Esophagus muscularis mucosa (tissue), 3 donors: ENCODE measurements at regions not wholly inside any gene's neighbourhood (a gene's known extent, or its start where the extent isn't known, plus 50 kb on each side); places are given as distances from the start of the nearest gene placed in this dataset.

Source experiments
- POLR2A ChIP-seq: fragments of 450-650 bp; IDR thresholded peaks from one replicate; pipeline ENCODE4 v1.6.1; 2017; ENCODE audit warnings: antibody characterized with exemption, moderate library complexity, mild to moderate bottlenecking, low read depth
- TF ChIP-seq, protein P1 (sequence below), 3 experiments: fragments of 200-600 bp in 2 of 3; fragments of 450-650 bp in 1 of 3; sonication (generic) in 2 of 3; IDR thresholded peaks; one replicate each; pipeline ENCODE4 v1.5.1; 2017 to 2019; ENCODE audit warnings: antibody characterized with exemption in 3 of 3, mild to moderate bottlenecking in 2 of 3, moderate library complexity in 1 of 3

DNA sequence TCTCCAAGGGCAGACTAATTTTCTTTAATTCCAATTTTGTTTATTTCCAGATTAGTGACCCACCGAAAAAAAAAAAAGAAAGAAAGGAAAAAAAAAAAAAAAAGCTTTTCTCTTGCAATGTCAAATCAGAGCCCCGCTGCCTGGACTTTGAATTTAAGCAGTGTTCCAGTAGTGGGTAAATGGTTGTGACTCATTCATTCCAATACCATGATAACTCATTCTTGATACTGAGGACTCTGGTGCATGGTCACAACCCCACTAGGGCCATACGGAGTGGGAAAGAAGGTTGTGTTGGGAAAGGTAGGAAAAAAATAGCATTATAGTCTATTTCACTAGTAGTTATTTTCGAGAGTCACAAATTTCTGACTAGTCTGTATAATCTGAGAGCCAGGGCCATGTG is 59.1 kb upstream of the COL8A1 start:
- TF ChIP-seq POLR2A = no peak
- TF ChIP-seq, protein P1, sequence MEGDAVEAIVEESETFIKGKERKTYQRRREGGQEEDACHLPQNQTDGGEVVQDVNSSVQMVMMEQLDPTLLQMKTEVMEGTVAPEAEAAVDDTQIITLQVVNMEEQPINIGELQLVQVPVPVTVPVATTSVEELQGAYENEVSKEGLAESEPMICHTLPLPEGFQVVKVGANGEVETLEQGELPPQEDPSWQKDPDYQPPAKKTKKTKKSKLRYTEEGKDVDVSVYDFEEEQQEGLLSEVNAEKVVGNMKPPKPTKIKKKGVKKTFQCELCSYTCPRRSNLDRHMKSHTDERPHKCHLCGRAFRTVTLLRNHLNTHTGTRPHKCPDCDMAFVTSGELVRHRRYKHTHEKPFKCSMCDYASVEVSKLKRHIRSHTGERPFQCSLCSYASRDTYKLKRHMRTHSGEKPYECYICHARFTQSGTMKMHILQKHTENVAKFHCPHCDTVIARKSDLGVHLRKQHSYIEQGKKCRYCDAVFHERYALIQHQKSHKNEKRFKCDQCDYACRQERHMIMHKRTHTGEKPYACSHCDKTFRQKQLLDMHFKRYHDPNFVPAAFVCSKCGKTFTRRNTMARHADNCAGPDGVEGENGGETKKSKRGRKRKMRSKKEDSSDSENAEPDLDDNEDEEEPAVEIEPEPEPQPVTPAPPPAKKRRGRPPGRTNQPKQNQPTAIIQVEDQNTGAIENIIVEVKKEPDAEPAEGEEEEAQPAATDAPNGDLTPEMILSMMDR (IDR thresholded peaks at IDR 0.05) = no peak
